Thymus (tissue), 11 donors: ENCODE measurements at regions not wholly inside any gene's neighbourhood (a gene's known extent, or its start where the extent isn't known, plus 50 kb on each side); places are given as distances from the start of the nearest gene placed in this dataset.
"Not testable (repeated sequence)": the region's sequence is repeated elsewhere in the genome, so short reads cannot be mapped to it uniquely, and the experiment has no call there.

Source experiments
- DNase-seq, 9 donors: peaks; one replicate each; pipeline ENCODE4 v3.0.0-alpha.2; 2013; ENCODE audit warnings: low spot score in 9 of 9, low read depth in 6 of 9, missing footprints in 1 of 9
- H3K27ac ChIP-seq, 2 donors: one replicate each; pipeline ENCODE4 v1.5.1; 2013; ENCODE audit warnings: control low read depth in 1 of 2, low read depth in 1 of 2, low read length in 1 of 2, mild to moderate bottlenecking in 1 of 2, moderate library complexity in 1 of 2
- H3K27me3 ChIP-seq, 2 donors: one replicate each; pipeline ENCODE4 v1.5.1; 2013; ENCODE audit warnings: low read length in 1 of 2; ENCODE audit not compliant: control insufficient read depth in 2 of 2, insufficient read depth in 1 of 2
- H3K36me3 ChIP-seq, 2 donors: one replicate each; pipeline ENCODE4 v1.5.1; 2013; ENCODE audit warnings: low read length in 1 of 2, mild to moderate bottlenecking in 1 of 2, moderate library complexity in 1 of 2; ENCODE audit not compliant: control insufficient read depth in 2 of 2, insufficient read depth in 2 of 2
- H3K4me1 ChIP-seq, 2 donors: one replicate each; pipeline ENCODE4 v1.5.1; 2013; ENCODE audit warnings: low read length in 2 of 2; ENCODE audit not compliant: control insufficient read depth in 2 of 2, insufficient read depth in 2 of 2
- H3K4me3 ChIP-seq, 2 donors: one replicate each; pipeline ENCODE4 v1.5.1; 2013; ENCODE audit warnings: low read length in 2 of 2, control low read depth in 1 of 2, mild to moderate bottlenecking in 1 of 2
- H3K9me3 ChIP-seq, 2 donors: one replicate each; pipeline ENCODE4 v1.5.1; 2013; ENCODE audit warnings: low read length in 1 of 2, mild to moderate bottlenecking in 1 of 2; ENCODE audit not compliant: control insufficient read depth in 2 of 2, insufficient read depth in 1 of 2
- WGBS: extraction: QIAGEN DNeasy Blood & Tissue Kit; methylation state at CpG from one replicate; pipeline ENCODE4 v1.1.7; 2013; 5-methylcytosine and 5-hydroxymethylcytosine counted together
- donor health status: healthy.

GRCh38 chr2:234386971-234387370 is 109.9 kb downstream of the ARL4C start:
- DNase-seq = no peak

GRCh38 chr2:234382131-234382530 is 114.8 kb downstream of the ARL4C start:
- Histone ChIP-seq H3K4me1 (peaks cover 0 to 16% of the 10 kb centered on the region in 2 donors), H3K27me3 (no peaks in the 10 kb centered on the region), H3K36me3 (no peaks in the 10 kb centered on the region), H3K9me3 (peaks cover 0 to 12% of the 10 kb centered on the region in 2 donors), H3K4me3 (no peak overlapping the region), H3K27ac (no peak overlapping the region)
- no peak for DNase-seq

More at GRCh38 chr2:234386971-234387370, 109.9 kb downstream of the ARL4C start:
- Histone ChIP-seq H3K4me3 (no peak overlapping the region), H3K4me1 (peaks cover 0 to under 1% of the 10 kb centered on the region in 2 donors), H3K36me3 (no peaks in the 10 kb centered on the region), H3K27me3 (no peaks in the 10 kb centered on the region), H3K27ac (no peak overlapping the region), H3K9me3 (peaks cover 0 to 16% of the 10 kb centered on the region in 2 donors)
- 97% methylated on average over 8 of the region's 8 CpGs for WGBS

GRCh38 chr2:234378958-234379357 is 117.9 kb downstream of the ARL4C start:
- 99% methylated on average over 2 of the region's 2 CpGs for WGBS

GRCh38 chr2:234378440-234378839 is 118.4 kb downstream of the ARL4C start:
- Histone ChIP-seq H3K27me3 (no peaks in the 10 kb centered on the region), H3K9me3 (no peaks in the 10 kb centered on the region), H3K4me3 (no peak overlapping the region), H3K36me3 (no peaks in the 10 kb centered on the region), H3K4me1 (peaks cover 0 to 20% of the 10 kb centered on the region in 2 donors), H3K27ac (peak overlapping the region in 1 of 2 donors; percentile 55)
- WGBS = 95% methylated on average over 4 of the region's 4 CpGs
- DNase-seq = no peak

More at GRCh38 chr2:234378958-234379357, 117.9 kb downstream of the ARL4C start:
- H3K9me3 ChIP-seq, H3K4me3 ChIP-seq, H3K27ac ChIP-seq, H3K27me3 ChIP-seq, H3K36me3 ChIP-seq, DNase-seq: not testable (repeated sequence)
- peaks cover 0 to 16% of the 10 kb centered on the region in 2 donors for H3K4me1 ChIP-seq

GRCh38 chr2:234377761-234378391 is 119.0 kb downstream of the ARL4C start:
- Histone ChIP-seq H3K27ac (peak overlapping the region; percentile 25 to 67), H3K9me3 (peaks cover 0 to 3% of the 10 kb centered on the region in 2 donors), H3K36me3 (no peaks in the 10 kb centered on the region), H3K4me1 (peaks cover 0 to 26% of the 10 kb centered on the region in 2 donors), H3K27me3 (no peaks in the 10 kb centered on the region), H3K4me3 (no peak overlapping the region)
- 79% methylated on average over 12 of the region's 12 CpGs for WGBS
- no peak for DNase-seq

- no peak for DNase-seq
- Histone ChIP-seq H3K27me3 (no peaks in the 10 kb centered on the region), H3K4me3 (no peak overlapping the region), H3K9me3 (peaks cover 0 to 3% of the 10 kb centered on the region in 2 donors), H3K36me3 (no peaks in the 10 kb centered on the region), H3K27ac (no peak overlapping the region), H3K4me1 (peaks cover 9 to 41% of the 10 kb centered on the region in 2 donors)
- 97% methylated on average over 3 of the region's 3 CpGs for WGBS
Measured at GRCh38 chr2:234376229-234376628, 120.7 kb downstream of the ARL4C start.

DNA sequence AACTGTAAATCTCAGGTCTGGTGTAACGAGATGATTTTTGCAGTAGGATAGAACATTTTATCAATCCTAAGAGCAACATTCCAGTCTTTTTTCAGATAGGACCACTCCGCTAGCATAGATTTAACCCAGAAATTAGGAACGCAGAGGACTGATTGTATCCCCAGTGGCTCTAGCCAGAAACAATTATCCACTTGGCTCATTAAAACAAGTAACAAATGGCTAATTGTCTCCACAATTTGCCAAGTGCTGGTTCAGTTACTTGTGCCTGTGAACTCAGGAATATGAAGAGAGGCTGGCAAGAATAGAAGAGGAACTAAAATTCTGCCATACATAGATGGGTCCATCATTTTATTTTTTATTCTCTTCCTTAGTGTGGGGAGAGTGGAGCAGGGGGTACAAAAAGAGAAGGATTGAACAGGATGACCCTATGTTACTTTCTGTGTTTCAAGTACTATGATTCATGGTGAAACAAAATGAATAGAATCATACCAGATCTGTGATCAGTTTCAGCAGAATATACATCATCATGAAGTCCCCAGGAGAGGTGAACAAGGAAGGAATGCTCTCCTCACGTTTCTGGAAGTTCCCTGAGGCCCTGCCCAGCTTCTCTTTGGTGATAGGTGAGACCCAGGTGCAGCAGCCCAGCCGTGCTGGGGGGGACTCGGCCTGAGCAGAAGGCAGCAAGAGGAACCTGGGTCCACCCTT is 121.6 kb downstream of the ARL4C start:
- H3K4me1 ChIP-seq = peaks cover 9 to 49% of the 10 kb centered on the region in 2 donors
- WGBS = 89% methylated on average over 6 of the region's 6 CpGs
- H3K9me3 ChIP-seq = peaks cover 0 to 3% of the 10 kb centered on the region in 2 donors
- H3K27ac ChIP-seq = peak overlapping the region in 1 of 2 donors; percentile 20
- no peak overlapping the region for H3K4me3 ChIP-seq
- H3K36me3 ChIP-seq = no peaks in the 10 kb centered on the region
- no peak for DNase-seq
- H3K27me3 ChIP-seq = no peaks in the 10 kb centered on the region

- Histone ChIP-seq H3K4me1 (peaks cover 15 to 54% of the 10 kb centered on the region in 2 donors), H3K27ac (no peak overlapping the region), H3K27me3 (no peaks in the 10 kb centered on the region), H3K4me3 (no peak overlapping the region), H3K9me3 (peaks cover 0 to 3% of the 10 kb centered on the region in 2 donors), H3K36me3 (no peaks in the 10 kb centered on the region)
- WGBS = 96% methylated on average over 5 of the region's 5 CpGs
- no peak for DNase-seq
Measured at GRCh38 chr2:234374736-234375135, 122.1 kb downstream of the ARL4C start.

DNA sequence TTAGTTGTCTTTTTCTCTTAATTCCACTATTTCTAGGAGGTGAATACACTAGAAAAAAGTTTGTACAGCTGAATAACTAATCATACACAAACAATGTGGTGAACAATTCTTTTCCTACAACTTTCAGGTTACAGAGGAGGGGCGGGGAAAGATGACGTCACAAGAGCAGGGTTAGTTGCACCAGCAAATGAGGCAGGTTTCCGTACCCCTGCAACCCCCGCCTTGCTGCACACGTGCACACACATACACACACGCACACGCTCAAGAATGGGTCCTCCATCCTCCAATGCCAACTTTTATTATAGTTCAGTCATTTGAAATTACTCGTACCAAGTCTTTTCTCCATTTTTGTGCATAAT is 122.8 kb downstream of the ARL4C start:
- Histone ChIP-seq H3K4me1 (peaks cover 16 to 51% of the 10 kb centered on the region in 2 donors), H3K27ac (no peak overlapping the region), H3K27me3 (no peaks in the 10 kb centered on the region), H3K9me3 (peaks cover 0 to 3% of the 10 kb centered on the region in 2 donors), H3K4me3 (no peak overlapping the region), H3K36me3 (no peaks in the 10 kb centered on the region)
- 97% methylated on average over 8 of the region's 8 CpGs for WGBS
- DNase-seq = no peak
